ENCODE measurements at regions not wholly inside any gene's neighbourhood (a gene's known extent, or its start where the extent isn't known, plus 50 kb on each side); places are given as distances from the start of the nearest gene placed in this dataset.

GRCh38 chr1:29728703-29729102 lies 492.4 kb downstream of the PTPRU start:
- no peak for DNase-seq (ENCODE audit: low spot score in 2 of 2)
- Histone ChIP-seq H3K27ac (no peak overlapping the region), H3K27me3 (no peaks in the 10 kb centered on the region), H3K9me3 (no peaks in the 10 kb centered on the region), H3K4me1 (no peaks in the 10 kb centered on the region), H3K36me3 (no peaks in the 10 kb centered on the region), H3K4me3 (no peak overlapping the region)
- intact Hi-C loops (cut with DNase I; ENCODE audit: low total_unique reads) = no loop called here
- TF ChIP-seq POLR2AphosphoS5 (IDR thresholded peaks at IDR 0.05) (no peak), POLR2A (IDR thresholded peaks at IDR 0.05) (no peak), CTCF (IDR thresholded peaks at IDR 0.05) (no peak)

GRCh38 chr1:29725262-29725661 lies 488.9 kb downstream of the PTPRU start:
- intact Hi-C loops (cut with DNase I; ENCODE audit: low total_unique reads) = no loop called here

GRCh38 chr1:29722598-29722997 lies 486.3 kb downstream of the PTPRU start:
- H3K4me1 ChIP-seq = no peaks in the 10 kb centered on the region
- no peaks in the 10 kb centered on the region for H3K36me3 ChIP-seq
- intact Hi-C loops (cut with DNase I; ENCODE audit: low total_unique reads) = no loop called here
- no peak overlapping the region for H3K27ac ChIP-seq
- peaks cover 0 to 7% of the 10 kb centered on the region in 2 donors for H3K27me3 ChIP-seq
- no peak for TF ChIP-seq POLR2A (IDR thresholded peaks at IDR 0.05)
- no peak for TF ChIP-seq CTCF (IDR thresholded peaks at IDR 0.05)
- TF ChIP-seq POLR2AphosphoS5 (IDR thresholded peaks at IDR 0.05) = no peak
- peaks cover 15 to 21% of the 10 kb centered on the region in 2 donors for H3K9me3 ChIP-seq
- H3K4me3 ChIP-seq = no peak overlapping the region
- no peak for DNase-seq (ENCODE audit: low spot score in 2 of 2)

More at GRCh38 chr1:29725262-29725661, 488.9 kb downstream of the PTPRU start:
- Histone ChIP-seq H3K4me1 (no peaks in the 10 kb centered on the region), H3K36me3 (no peaks in the 10 kb centered on the region), H3K27ac (no peak overlapping the region), H3K27me3 (peaks cover 0 to 7% of the 10 kb centered on the region in 2 donors), H3K9me3 (peaks cover 15 to 21% of the 10 kb centered on the region in 2 donors), H3K4me3 (no peak overlapping the region)
- TF ChIP-seq POLR2AphosphoS5 (IDR thresholded peaks at IDR 0.05) = no peak
- no peak for DNase-seq (ENCODE audit: low spot score in 2 of 2)

GRCh38 chr1:29719253-29719652 lies 482.9 kb downstream of the PTPRU start:
- peaks cover 15 to 21% of the 10 kb centered on the region in 2 donors for H3K9me3 ChIP-seq
- peak in 1 of 2 donors; percentile 51 for DNase-seq (ENCODE audit: low spot score in 2 of 2)
- TF ChIP-seq POLR2A (IDR thresholded peaks at IDR 0.05) (no peak), CTCF (IDR thresholded peaks at IDR 0.05) (no peak), POLR2AphosphoS5 (IDR thresholded peaks at IDR 0.05) (no peak)
- no peaks in the 10 kb centered on the region for H3K36me3 ChIP-seq
- H3K4me3 ChIP-seq = no peak overlapping the region
- H3K4me1 ChIP-seq = no peaks in the 10 kb centered on the region
- H3K27me3 ChIP-seq = peaks cover 0 to 7% of the 10 kb centered on the region in 2 donors
- intact Hi-C loops (cut with DNase I; ENCODE audit: low total_unique reads) = no loop called here
- H3K27ac ChIP-seq = no peak overlapping the region

- H3K4me3 ChIP-seq = no peak overlapping the region
- TF ChIP-seq POLR2AphosphoS5 (IDR thresholded peaks at IDR 0.05) (no peak), POLR2A (IDR thresholded peaks at IDR 0.05) (no peak), CTCF (IDR thresholded peaks at IDR 0.05) (no peak)
- H3K4me1 ChIP-seq = no peaks in the 10 kb centered on the region
- no peak overlapping the region for H3K27ac ChIP-seq
- peaks cover 15 to 21% of the 10 kb centered on the region in 2 donors for H3K9me3 ChIP-seq
- intact Hi-C loops (cut with DNase I; ENCODE audit: low total_unique reads) = no loop called here
- no peaks in the 10 kb centered on the region for H3K36me3 ChIP-seq
- no peak for DNase-seq (ENCODE audit: low spot score in 2 of 2)
- peaks cover 0 to 7% of the 10 kb centered on the region in 2 donors for H3K27me3 ChIP-seq
Measured at GRCh38 chr1:29718791-29719190, 482.5 kb downstream of the PTPRU start.

- intact Hi-C loops (cut with DNase I; ENCODE audit: low total_unique reads) = no loop called here
- no peak for DNase-seq (ENCODE audit: low spot score in 2 of 2)
- no peaks in the 10 kb centered on the region for H3K36me3 ChIP-seq
- H3K27ac ChIP-seq = no peak overlapping the region
- peaks cover 0 to 3% of the 10 kb centered on the region in 2 donors for H3K9me3 ChIP-seq
- no peaks in the 10 kb centered on the region for H3K4me1 ChIP-seq
- H3K27me3 ChIP-seq = no peaks in the 10 kb centered on the region
- TF ChIP-seq POLR2A (IDR thresholded peaks at IDR 0.05) (no peak), POLR2AphosphoS5 (IDR thresholded peaks at IDR 0.05) (no peak), CTCF (IDR thresholded peaks at IDR 0.05) (no peak)
- H3K4me3 ChIP-seq = no peak overlapping the region
Measured at GRCh38 chr1:29716306-29716705, 480.0 kb downstream of the PTPRU start.
